ENCODE measurements at regions not wholly inside any gene's neighbourhood (a gene's known extent, or its start where the extent isn't known, plus 50 kb on each side); places are given as distances from the start of the nearest gene placed in this dataset.

- no peak for DNase-seq
- no peaks in the 10 kb centered on the region for H3K36me3 Mint-ChIP-seq (ENCODE audit: low read depth)
- no peaks in the 10 kb centered on the region for H3K9me3 Mint-ChIP-seq
- no peaks in the 10 kb centered on the region for H3K27me3 Mint-ChIP-seq
- no peaks in the 10 kb centered on the region for H3K4me1 Mint-ChIP-seq (ENCODE audit: low read depth)
- no peak overlapping the region for H3K4me3 Mint-ChIP-seq
- H3K27ac Mint-ChIP-seq, result no peak overlapping the region
Measured at GRCh38 chr18:73168236-73168635, 300.4 kb upstream of the NETO1 start.

GRCh38 chr18:73164430-73164829, 296.6 kb upstream of the NETO1 start:
- Mint-ChIP-seq H3K36me3 (ENCODE audit: low read depth) (no peaks in the 10 kb centered on the region), H3K27ac (no peak overlapping the region), H3K4me3 (no peak overlapping the region), H3K9me3 (peaks cover 3% of the 10 kb centered on the region), H3K4me1 (ENCODE audit: low read depth) (no peaks in the 10 kb centered on the region), H3K27me3 (no peaks in the 10 kb centered on the region)
- DNase-seq, result no peak

- Mint-ChIP-seq H3K27me3 (no peaks in the 10 kb centered on the region), H3K4me1 (ENCODE audit: low read depth) (no peaks in the 10 kb centered on the region)
Measured at GRCh38 chr18:73163236-73163635, 295.4 kb upstream of the NETO1 start.

GRCh38 chr18:73156117-73156516, 288.3 kb upstream of the NETO1 start:
- peaks cover 3% of the 10 kb centered on the region for H3K9me3 Mint-ChIP-seq
- DNase-seq, result no peak
- no peaks in the 10 kb centered on the region for H3K36me3 Mint-ChIP-seq (ENCODE audit: low read depth)
- no peaks in the 10 kb centered on the region for H3K27me3 Mint-ChIP-seq
- no peaks in the 10 kb centered on the region for H3K4me1 Mint-ChIP-seq (ENCODE audit: low read depth)
- no peak overlapping the region for H3K27ac Mint-ChIP-seq
- H3K4me3 Mint-ChIP-seq, result no peak overlapping the region

More at GRCh38 chr18:73163236-73163635, 295.4 kb upstream of the NETO1 start:
- Mint-ChIP-seq H3K4me3 (no peak overlapping the region), H3K9me3 (peaks cover 3% of the 10 kb centered on the region), H3K27ac (no peak overlapping the region), H3K36me3 (ENCODE audit: low read depth) (no peaks in the 10 kb centered on the region)
- no peak for DNase-seq

DNA sequence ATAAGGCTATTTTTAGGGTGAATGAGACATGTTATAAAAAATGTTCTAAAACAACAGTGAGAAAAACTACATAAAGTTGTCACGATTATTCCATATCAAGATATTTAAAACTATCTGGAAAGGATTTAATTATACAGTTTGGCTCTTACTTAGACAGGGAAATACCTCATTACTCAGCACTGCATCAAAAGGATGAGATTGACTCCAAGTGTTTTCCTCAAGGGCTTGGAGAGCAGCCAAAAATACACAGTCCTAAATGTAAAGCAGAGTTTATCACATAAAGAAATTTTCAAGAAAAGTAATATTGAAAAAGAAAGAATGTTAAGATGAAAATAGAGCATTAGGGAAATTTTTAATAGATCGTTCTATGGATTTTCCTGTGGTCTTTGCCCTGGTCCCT, 285.5 kb upstream of the NETO1 start:
- Mint-ChIP-seq H3K4me3 (no peak overlapping the region), H3K27ac (no peak overlapping the region), H3K9me3 (peaks cover 2% of the 10 kb centered on the region), H3K36me3 (ENCODE audit: low read depth) (no peaks in the 10 kb centered on the region), H3K4me1 (ENCODE audit: low read depth) (no peaks in the 10 kb centered on the region), H3K27me3 (no peaks in the 10 kb centered on the region)
- no peak for DNase-seq

GRCh38 chr18:73151086-73151485, 283.3 kb upstream of the NETO1 start:
- no peak for DNase-seq
- Mint-ChIP-seq H3K4me3 (no peak overlapping the region), H3K27ac (no peak overlapping the region), H3K4me1 (ENCODE audit: low read depth) (no peaks in the 10 kb centered on the region), H3K9me3 (peaks cover 2% of the 10 kb centered on the region), H3K36me3 (ENCODE audit: low read depth) (no peaks in the 10 kb centered on the region), H3K27me3 (no peaks in the 10 kb centered on the region)

GRCh38 chr18:73150199-73150598, 282.4 kb upstream of the NETO1 start:
- Mint-ChIP-seq H3K36me3 (ENCODE audit: low read depth) (no peaks in the 10 kb centered on the region), H3K4me1 (ENCODE audit: low read depth) (no peaks in the 10 kb centered on the region), H3K9me3 (peaks cover 5% of the 10 kb centered on the region), H3K27ac (no peak overlapping the region), H3K27me3 (no peaks in the 10 kb centered on the region), H3K4me3 (no peak overlapping the region)
- DNase-seq, result no peak

GRCh38 chr18:73147590-73147989, 279.8 kb upstream of the NETO1 start:
- Mint-ChIP-seq H3K9me3 (peaks cover 13% of the 10 kb centered on the region), H3K27me3 (no peaks in the 10 kb centered on the region), H3K36me3 (ENCODE audit: low read depth) (no peaks in the 10 kb centered on the region), H3K27ac (no peak overlapping the region), H3K4me1 (ENCODE audit: low read depth) (no peaks in the 10 kb centered on the region), H3K4me3 (no peak overlapping the region)
- DNase-seq, result no peak

GRCh38 chr18:73144030-73144429, 276.2 kb upstream of the NETO1 start:
- no peak overlapping the region for H3K27ac Mint-ChIP-seq
- H3K4me1 Mint-ChIP-seq (ENCODE audit: low read depth), result no peaks in the 10 kb centered on the region
- no peaks in the 10 kb centered on the region for H3K36me3 Mint-ChIP-seq (ENCODE audit: low read depth)
- peaks cover 11% of the 10 kb centered on the region for H3K9me3 Mint-ChIP-seq
- no peak for DNase-seq
- no peaks in the 10 kb centered on the region for H3K27me3 Mint-ChIP-seq
- no peak overlapping the region for H3K4me3 Mint-ChIP-seq

- Mint-ChIP-seq H3K9me3 (no peaks in the 10 kb centered on the region), H3K27me3 (no peaks in the 10 kb centered on the region), H3K27ac (no peak overlapping the region), H3K36me3 (ENCODE audit: low read depth) (no peaks in the 10 kb centered on the region), H3K4me1 (ENCODE audit: low read depth) (no peaks in the 10 kb centered on the region), H3K4me3 (no peak overlapping the region)
- DNase-seq, result no peak
Measured at GRCh38 chr18:73136134-73136533, 268.3 kb upstream of the NETO1 start.

GRCh38 chr18:73124175-73124574, 256.4 kb upstream of the NETO1 start:
- no peaks in the 10 kb centered on the region for H3K4me1 Mint-ChIP-seq (ENCODE audit: low read depth)
- DNase-seq, result no peak
- no peaks in the 10 kb centered on the region for H3K27me3 Mint-ChIP-seq
- H3K4me3 Mint-ChIP-seq, result no peak overlapping the region
- H3K9me3 Mint-ChIP-seq, result peaks cover 2% of the 10 kb centered on the region
- H3K27ac Mint-ChIP-seq, result no peak overlapping the region
- no peaks in the 10 kb centered on the region for H3K36me3 Mint-ChIP-seq (ENCODE audit: low read depth)

DNA sequence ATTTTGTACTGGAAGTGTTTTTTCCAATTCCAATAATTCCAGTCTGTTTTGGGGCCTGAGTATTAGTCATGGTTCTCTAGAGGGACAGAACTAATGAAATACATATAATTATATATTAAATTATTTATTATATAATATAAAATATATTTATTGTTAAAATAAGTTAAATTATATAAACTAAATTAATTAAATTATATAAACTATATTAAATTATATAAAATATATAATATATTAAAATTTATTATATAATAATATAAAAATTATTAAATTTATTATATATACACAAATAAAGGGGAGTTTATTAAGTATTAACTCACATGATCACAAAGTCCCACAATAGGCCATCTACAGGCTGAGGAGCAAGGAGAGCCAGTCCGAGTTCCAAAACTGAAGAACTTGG, 253.4 kb upstream of the NETO1 start:
- H3K36me3 Mint-ChIP-seq (ENCODE audit: low read depth), result no peaks in the 10 kb centered on the region
- no peaks in the 10 kb centered on the region for H3K27me3 Mint-ChIP-seq
- no peak for DNase-seq
- no peaks in the 10 kb centered on the region for H3K4me1 Mint-ChIP-seq (ENCODE audit: low read depth)
- no peak overlapping the region for H3K27ac Mint-ChIP-seq
- H3K4me3 Mint-ChIP-seq, result no peak overlapping the region
- peaks cover 6% of the 10 kb centered on the region for H3K9me3 Mint-ChIP-seq

GRCh38 chr18:73120626-73121025, 252.8 kb upstream of the NETO1 start:
- Mint-ChIP-seq H3K4me3 (no peak overlapping the region), H3K27ac (no peak overlapping the region), H3K36me3 (ENCODE audit: low read depth) (no peaks in the 10 kb centered on the region), H3K9me3 (peaks cover 6% of the 10 kb centered on the region), H3K27me3 (no peaks in the 10 kb centered on the region), H3K4me1 (ENCODE audit: low read depth) (no peaks in the 10 kb centered on the region)
- no peak for DNase-seq

GRCh38 chr18:73119574-73119973, 251.8 kb upstream of the NETO1 start:
- Mint-ChIP-seq H3K36me3 (ENCODE audit: low read depth) (no peaks in the 10 kb centered on the region), H3K4me3 (no peak overlapping the region), H3K27ac (no peak overlapping the region), H3K4me1 (ENCODE audit: low read depth) (no peaks in the 10 kb centered on the region), H3K9me3 (peaks cover 6% of the 10 kb centered on the region), H3K27me3 (no peaks in the 10 kb centered on the region)
- DNase-seq, result no peak

DNA sequence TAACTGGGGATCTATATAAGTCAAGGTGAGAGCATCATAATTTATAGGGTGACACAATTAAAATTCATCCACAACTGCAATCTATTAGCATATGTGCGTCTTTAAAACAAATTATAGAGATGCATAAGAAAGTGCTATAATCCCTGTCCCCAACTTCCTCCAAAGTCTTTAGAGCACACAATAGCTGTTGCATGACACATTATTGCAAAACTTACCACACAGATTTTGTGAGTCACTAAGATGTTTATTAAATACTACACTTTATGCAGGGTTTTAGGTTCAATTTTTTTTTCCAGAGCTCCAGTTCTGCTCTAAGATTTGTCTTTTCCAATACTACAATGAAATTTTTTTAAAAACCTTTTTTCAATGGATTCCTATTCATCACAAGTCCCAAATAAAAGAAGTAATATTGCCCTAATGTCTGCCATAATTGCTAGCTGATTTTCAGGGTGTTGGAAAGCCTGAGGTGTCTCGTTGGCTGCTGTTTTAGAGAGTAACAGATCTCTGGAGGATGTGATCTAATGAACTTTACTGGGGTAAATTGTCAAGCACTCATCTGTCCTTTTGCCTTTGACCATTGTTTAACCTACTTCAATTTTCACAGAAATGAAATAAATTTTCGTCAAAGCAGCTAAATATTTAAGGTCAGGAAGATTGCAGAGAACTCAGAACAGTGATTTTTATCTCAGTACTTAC, 250.5 kb upstream of the NETO1 start:
- DNase-seq, result no peak
- Mint-ChIP-seq H3K9me3 (peaks cover 6% of the 10 kb centered on the region), H3K36me3 (ENCODE audit: low read depth) (no peaks in the 10 kb centered on the region), H3K4me3 (no peak overlapping the region), H3K4me1 (ENCODE audit: low read depth) (no peaks in the 10 kb centered on the region), H3K27me3 (no peaks in the 10 kb centered on the region), H3K27ac (no peak overlapping the region)

GRCh38 chr18:73110307-73110706, 242.5 kb upstream of the NETO1 start:
- H3K4me3 Mint-ChIP-seq, result no peak overlapping the region
- no peak for DNase-seq
- H3K4me1 Mint-ChIP-seq (ENCODE audit: low read depth), result no peaks in the 10 kb centered on the region
- H3K36me3 Mint-ChIP-seq (ENCODE audit: low read depth), result no peaks in the 10 kb centered on the region
- H3K27me3 Mint-ChIP-seq, result no peaks in the 10 kb centered on the region
- no peak overlapping the region for H3K27ac Mint-ChIP-seq
- H3K9me3 Mint-ChIP-seq, result peaks cover 3% of the 10 kb centered on the region

Data from activated T-cell treated with anti-CD3 and anti-CD28 coated beads, Interleukin-2, amount 50 U/mL, for 24 hours (primary cell).